HG02870 (cell line): ENCODE measurements at regions not wholly inside any gene's neighbourhood (a gene's known extent, or its start where the extent isn't known, plus 50 kb on each side); places are given as distances from the start of the nearest gene placed in this dataset.
A peak's percentile ranks its signal among the peaks of the same experiment; 100 is the strongest.
"Not testable (repeated sequence)": the region's sequence is repeated elsewhere in the genome, so short reads cannot be mapped to it uniquely, and the experiment has no call there.

Source experiments
- ATAC-seq: cut with Tn5 transposase; IDR thresholded peaks from one replicate; pipeline ENCODE4 v1.9.1; 2021; ENCODE audit warnings: mild to moderate bottlenecking, moderate library complexity; ENCODE audit not compliant: unreplicated experiment

- ATAC-seq: no peak
Measured at GRCh38 chr5:54825005-54825404, 160.4 kb downstream of the ESM1 start.

DNA sequence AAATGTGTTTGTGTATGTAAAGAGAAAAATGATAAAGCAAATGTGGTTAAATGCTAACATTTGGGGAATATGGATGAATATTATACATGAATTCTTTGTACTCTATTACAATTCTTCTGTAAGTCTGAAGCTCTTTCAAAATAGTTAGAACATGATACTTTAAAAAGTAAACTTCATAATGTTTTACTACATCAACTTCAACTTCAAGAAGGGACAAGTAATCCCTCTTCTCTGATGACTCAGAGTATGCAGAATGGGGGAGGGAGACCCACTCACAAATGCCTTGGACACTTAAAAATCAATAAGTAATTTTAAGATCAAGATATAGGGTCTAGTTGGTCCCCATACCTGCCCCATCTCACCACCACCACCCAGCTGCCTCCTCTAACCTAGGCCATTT lies 162.4 kb downstream of the ESM1 start:
- ATAC-seq: no peak

- no peak for ATAC-seq
Measured at GRCh38 chr5:54822324-54822687, 163.1 kb downstream of the ESM1 start.

DNA sequence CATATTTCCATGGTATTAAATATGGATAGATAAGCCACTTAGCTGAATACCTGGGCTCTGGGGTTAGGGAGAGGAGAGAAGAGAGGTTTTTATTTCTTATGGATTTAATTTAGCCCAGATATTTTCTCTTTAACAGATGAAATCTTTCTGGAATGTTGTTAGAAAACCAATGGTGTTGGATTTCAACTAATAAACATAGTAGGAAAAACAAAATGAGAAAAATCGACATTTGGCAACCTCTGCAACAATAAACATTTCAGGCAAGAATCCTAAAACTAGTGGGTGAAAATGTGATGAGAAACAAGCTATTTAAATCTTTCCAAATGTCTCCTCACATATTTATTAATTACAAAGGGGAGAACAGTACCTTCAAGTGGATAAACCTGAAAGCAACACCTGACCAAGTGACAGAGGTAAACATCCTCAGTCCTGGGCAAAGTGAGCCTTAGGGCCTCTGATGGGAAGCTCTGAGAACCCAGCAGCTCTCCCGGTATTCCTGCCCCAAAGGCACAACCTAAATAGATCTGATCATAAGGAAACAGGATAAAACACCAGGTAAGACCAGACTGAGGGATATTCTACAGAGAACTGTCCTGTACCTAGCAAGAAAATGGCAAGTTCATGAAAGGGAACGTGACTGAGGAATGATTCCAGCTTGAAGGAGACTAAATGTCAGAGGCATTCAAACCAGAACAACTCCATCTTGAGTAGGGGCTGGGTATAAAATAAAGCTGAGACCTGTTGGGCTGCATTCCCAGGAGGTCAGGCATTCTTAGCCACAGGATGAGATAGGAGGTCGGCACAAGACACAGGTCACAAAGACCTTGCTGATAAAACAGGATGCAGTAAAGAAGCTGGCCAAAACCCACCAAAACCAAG lies 163.7 kb downstream of the ESM1 start:
- ATAC-seq: no peak

GRCh38 chr5:54820346-54821134 lies 164.9 kb downstream of the ESM1 start:
- no peak for ATAC-seq

DNA sequence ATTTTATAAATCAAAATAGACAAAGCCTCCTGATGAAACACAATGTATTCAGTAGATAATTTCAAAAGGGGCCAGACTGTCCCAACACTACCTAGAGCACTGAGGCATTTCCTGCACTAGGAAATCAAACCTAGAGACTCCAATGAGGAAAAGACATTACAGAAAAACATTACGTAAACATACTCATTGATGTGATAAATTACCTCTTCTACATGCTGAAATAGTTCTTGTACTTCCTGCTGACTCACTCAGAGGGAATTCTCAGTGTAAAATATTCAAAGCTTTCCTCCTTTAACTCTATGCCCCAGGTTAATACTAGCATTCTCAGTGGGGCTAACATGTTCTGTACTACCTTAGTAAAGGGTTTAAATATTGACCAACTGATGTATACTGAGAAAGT lies 178.0 kb downstream of the ESM1 start:
- no peak for ATAC-seq

- ATAC-seq: no peak
Measured at GRCh38 chr5:54804521-54804920, 180.9 kb downstream of the ESM1 start.

GRCh38 chr5:54804086-54804485 lies 181.3 kb downstream of the ESM1 start:
- ATAC-seq: peak; percentile 53

- ATAC-seq: no peak
Measured at GRCh38 chr5:54803471-54804011, 181.9 kb downstream of the ESM1 start.

DNA sequence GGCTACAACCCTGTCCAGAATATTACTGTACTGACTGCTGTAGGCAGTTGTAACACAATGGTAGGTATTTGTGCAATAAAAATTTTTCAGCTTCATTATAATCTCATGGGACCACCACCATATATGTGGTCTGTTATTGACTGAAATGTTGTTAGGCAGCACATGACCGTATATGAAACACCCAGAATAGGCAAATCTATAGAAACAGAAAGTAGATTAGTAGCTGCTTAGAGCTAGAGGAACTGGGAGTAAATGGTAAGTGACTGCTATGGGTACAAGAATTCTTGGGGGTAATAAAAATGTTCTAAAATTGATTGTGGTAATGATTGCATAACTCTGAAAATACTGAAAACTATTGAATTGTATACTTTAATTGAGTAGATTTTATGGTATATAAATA lies 185.7 kb downstream of the ESM1 start:
- ATAC-seq: peak; percentile 67

- no peak for ATAC-seq
Measured at GRCh38 chr5:54795777-54796176, 189.6 kb downstream of the ESM1 start.

GRCh38 chr5:54795284-54795683 lies 190.1 kb downstream of the ESM1 start:
- no peak for ATAC-seq

DNA sequence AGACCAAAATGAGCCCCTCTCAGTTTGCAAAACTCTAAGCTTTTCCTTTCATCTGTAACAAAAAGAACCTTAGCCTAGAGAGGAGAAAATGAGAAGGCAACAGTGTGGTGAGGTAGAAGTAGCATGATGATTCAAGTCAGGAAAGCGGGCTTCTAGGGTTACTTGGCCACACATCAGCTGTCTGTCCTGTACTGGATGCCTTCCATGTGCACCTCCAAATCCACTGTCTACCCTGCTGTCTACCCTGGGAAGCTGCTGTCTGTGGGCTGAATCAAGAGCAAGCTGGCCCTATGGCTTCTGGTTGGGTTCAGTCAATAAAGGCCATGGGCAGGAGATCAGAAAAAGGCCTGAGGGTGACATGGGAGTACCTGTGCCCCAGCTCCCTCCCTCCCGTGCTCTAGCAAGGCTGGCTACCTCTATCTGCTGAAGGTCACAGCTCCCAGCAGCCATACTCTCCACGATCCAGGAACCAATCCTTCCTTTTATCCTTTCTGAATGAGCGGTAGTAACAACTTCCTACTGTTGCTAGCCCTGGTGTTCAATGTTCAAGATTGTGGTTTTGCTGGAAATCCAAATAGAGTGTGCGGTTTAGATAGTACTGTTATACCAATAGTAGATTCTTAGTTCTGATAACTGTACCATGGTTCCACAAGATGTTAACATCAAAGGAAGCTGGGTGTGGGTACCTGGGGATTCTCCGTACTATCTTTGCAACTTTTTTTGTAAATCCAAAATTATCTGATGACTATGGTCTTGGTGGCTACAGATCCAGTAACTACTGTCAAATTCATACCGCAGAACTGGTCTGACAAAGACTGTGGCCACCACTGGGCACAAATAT lies 191.0 kb downstream of the ESM1 start:
- peak; percentile 76 for ATAC-seq

GRCh38 chr5:54793468-54794134 lies 191.8 kb downstream of the ESM1 start:
- peak; percentile 32 for ATAC-seq

GRCh38 chr5:54792611-54793404 lies 192.6 kb downstream of the ESM1 start:
- ATAC-seq: no peak

DNA sequence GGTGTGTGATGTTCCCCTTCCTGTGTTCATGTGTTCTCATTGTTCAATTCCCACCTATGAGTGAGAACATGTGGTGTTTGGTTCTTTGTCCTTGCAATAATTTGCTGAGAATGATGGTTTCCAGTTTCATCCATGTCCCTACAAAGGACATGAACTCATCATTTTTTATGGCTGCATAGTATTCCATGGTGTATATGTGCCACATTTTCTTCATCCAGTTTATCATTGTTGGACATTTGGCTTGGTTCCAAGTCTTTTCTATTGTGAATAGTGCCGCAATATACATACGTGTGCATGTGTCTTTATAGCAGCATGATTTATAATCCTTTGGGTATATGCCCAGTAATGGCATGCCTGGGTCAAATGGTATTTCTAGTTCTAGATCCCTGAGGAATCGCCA lies 197.5 kb downstream of the ESM1 start:
- not testable (repeated sequence) for ATAC-seq

GRCh38 chr5:54785729-54786591 lies 199.4 kb downstream of the ESM1 start:
- ATAC-seq: peak; percentile 92

DNA sequence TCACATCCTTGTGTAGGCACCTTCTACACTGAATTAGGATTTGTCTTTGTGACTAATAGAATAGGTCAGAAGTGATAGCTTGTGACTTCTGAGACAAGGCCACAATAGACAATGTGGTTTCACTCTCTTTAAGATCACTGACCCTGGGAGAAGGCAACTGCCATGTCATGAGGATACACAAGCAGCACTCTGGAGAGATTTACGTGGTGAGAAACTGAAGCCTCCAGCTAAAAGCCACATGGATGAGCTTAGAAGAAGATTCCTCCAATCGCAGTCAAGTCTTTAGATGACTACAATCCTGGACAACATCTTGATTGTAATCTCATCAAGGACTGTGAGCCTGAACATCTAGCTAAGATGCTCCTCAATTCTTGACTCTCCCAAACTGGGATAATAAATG lies 206.6 kb downstream of the ESM1 start:
- no peak for ATAC-seq

DNA sequence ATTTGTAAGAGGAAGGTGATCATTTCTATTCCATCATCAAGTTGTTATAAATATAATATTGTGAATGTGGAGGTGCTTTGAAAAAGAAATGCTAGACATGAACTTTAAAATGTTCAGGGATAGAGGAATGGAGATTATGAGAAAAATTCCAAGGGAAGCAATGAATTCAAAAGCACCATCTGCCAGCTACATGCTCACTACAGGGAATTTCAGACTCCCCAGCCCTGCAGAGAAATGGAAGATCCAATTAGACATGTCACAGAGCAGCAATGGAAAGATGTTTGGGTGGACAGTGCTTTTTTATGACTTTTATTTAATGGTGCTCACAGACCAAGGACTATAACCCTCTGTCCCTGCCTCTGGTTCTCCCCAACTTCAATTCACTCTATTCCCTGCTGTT lies 209.7 kb downstream of the ESM1 start:
- ATAC-seq: no peak
